Chondrocyte (in vitro differentiated cells): ENCODE measurements at regions not wholly inside any gene's neighbourhood (a gene's known extent, or its start where the extent isn't known, plus 50 kb on each side); places are given as distances from the start of the nearest gene placed in this dataset.
"Not testable (repeated sequence)": the region's sequence is repeated elsewhere in the genome, so short reads cannot be mapped to it uniquely, and the experiment has no call there.

Source experiments
- DNase-seq: peaks from one replicate; pipeline ENCODE4 v3.0.0; 2021; ENCODE audit warnings: mixed read lengths, low spot score
- H3K27ac Mint-ChIP-seq: one replicate; pipeline ENCODE4 v1.8.0; 2021; ENCODE audit warnings: mild to moderate bottlenecking, moderate library complexity, mixed read lengths; ENCODE audit not compliant: unreplicated experiment
- H3K27me3 Mint-ChIP-seq: 2 replicates; pipeline ENCODE4 v1.8.0; 2021; ENCODE audit warnings: low read depth, mixed read lengths
- H3K36me3 Mint-ChIP-seq: 2 replicates; pipeline ENCODE4 v1.8.0; 2021; ENCODE audit warnings: low read depth, mixed read lengths
- H3K4me1 Mint-ChIP-seq: 2 replicates; pipeline ENCODE4 v1.8.0; 2021; ENCODE audit warnings: low read depth, mild to moderate bottlenecking, mixed read lengths
- H3K4me3 Mint-ChIP-seq: one replicate; pipeline ENCODE4 v1.8.0; 2021; ENCODE audit warnings: mild to moderate bottlenecking, moderate library complexity, mixed read lengths; ENCODE audit not compliant: unreplicated experiment
- H3K9me3 Mint-ChIP-seq: 2 replicates; pipeline ENCODE4 v1.8.0; 2021; ENCODE audit warnings: low read depth, mixed read lengths
- CTCF ChIP-seq: fragments of 200-600 bp; sonication (generic); IDR thresholded peaks from 2 replicates; pipeline ENCODE4 v1.5.0; 2021; ENCODE audit warnings: antibody characterized with exemption, mild to moderate bottlenecking, moderate library complexity

- TF ChIP-seq CTCF = peak; percentile 92
- no peak overlapping the region for H3K27ac Mint-ChIP-seq
- no peaks in the 10 kb centered on the region for H3K27me3 Mint-ChIP-seq
- H3K4me3 Mint-ChIP-seq = no peak overlapping the region
- no peak for DNase-seq
- H3K4me1 Mint-ChIP-seq = peaks cover 8% of the 10 kb centered on the region
- no peaks in the 10 kb centered on the region for H3K36me3 Mint-ChIP-seq
- no peaks in the 10 kb centered on the region for H3K9me3 Mint-ChIP-seq
These were observed 133.0 kb upstream of the TUT7 start for GRCh38 chr9:86486891-86487837.

GRCh38 chr9:86485359-86485758 lies 131.1 kb upstream of the TUT7 start:
- no peak for DNase-seq
- Mint-ChIP-seq H3K27ac (no peak overlapping the region), H3K27me3 (no peaks in the 10 kb centered on the region), H3K36me3 (no peaks in the 10 kb centered on the region), H3K9me3 (no peaks in the 10 kb centered on the region), H3K4me3 (no peak overlapping the region), H3K4me1 (peaks cover 8% of the 10 kb centered on the region)
- no peak for TF ChIP-seq CTCF

- no peaks in the 10 kb centered on the region for H3K27me3 Mint-ChIP-seq
- no peak for TF ChIP-seq CTCF
- H3K9me3 Mint-ChIP-seq = peaks cover 13% of the 10 kb centered on the region
- no peak overlapping the region for H3K4me3 Mint-ChIP-seq
- no peak for DNase-seq
- peaks cover 6% of the 10 kb centered on the region for H3K36me3 Mint-ChIP-seq
- H3K4me1 Mint-ChIP-seq = peaks cover 8% of the 10 kb centered on the region
- H3K27ac Mint-ChIP-seq = no peak overlapping the region
These were observed 129.3 kb upstream of the TUT7 start for GRCh38 chr9:86483496-86483895.

DNA sequence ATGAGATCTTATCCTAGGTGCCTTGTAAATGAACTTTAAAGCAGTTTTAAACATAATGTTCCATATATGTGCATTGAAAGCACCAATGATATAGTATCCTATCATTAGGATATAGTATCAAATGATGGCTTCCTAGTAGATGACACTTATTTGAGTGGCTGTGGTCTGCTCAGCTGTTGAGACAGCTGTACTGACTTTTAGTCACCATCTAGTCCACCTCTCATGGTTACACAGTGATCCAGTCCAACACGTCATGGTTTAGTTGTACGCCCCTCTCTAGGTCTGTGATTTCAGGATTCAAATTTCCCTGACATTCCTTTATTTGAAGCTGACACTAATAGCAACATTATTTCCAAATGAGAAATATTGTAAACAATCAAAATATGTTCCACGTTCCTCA lies 127.3 kb upstream of the TUT7 start:
- Mint-ChIP-seq H3K27me3 (no peaks in the 10 kb centered on the region), H3K4me3 (no peak overlapping the region), H3K4me1 (peaks cover 8% of the 10 kb centered on the region), H3K27ac (no peak overlapping the region), H3K36me3 (peaks cover 7% of the 10 kb centered on the region), H3K9me3 (peaks cover 13% of the 10 kb centered on the region)
- no peak for DNase-seq
- TF ChIP-seq CTCF = no peak

DNA sequence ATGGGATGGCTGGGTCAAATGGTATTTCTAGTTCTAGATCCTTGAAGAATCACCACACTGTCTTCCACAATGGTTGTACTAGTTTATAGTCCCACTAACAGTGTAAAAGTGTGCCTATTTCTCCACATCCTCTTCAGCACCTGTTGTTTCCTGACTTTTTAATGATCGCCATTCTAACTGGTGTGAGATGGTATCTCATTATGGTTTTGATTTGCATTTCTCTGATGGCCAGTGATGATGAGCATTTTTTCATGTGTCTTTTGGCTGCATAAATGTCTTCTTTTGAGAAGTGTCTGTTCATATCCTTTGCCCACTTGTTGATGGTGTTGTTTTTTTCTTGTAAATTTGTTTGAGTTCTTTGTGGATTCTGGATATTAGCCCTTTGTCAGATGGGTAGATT lies 121.0 kb upstream of the TUT7 start:
- H3K36me3 Mint-ChIP-seq, H3K4me1 Mint-ChIP-seq, H3K27ac Mint-ChIP-seq: not testable (repeated sequence)

More for the DNA sequence above, 121.0 kb upstream of the TUT7 start:
- not testable (repeated sequence) for H3K27me3 Mint-ChIP-seq, H3K4me3 Mint-ChIP-seq, DNase-seq
- H3K9me3 Mint-ChIP-seq = peaks cover 13% of the 10 kb centered on the region
